K562 (cell line): ENCODE measurements at regions not wholly inside any gene's neighbourhood (a gene's known extent, or its start where the extent isn't known, plus 50 kb on each side); places are given as distances from the start of the nearest gene placed in this dataset.

Experiments
- ATAC-seq: fragments of 200-7000 bp; cut with Tn5 transposase; 3 replicates; pipeline ENCODE4 v1.9.1; 2020; ENCODE audit warnings: moderate library complexity
- BruUV-seq: library from RNA; stranded (reverse); fragments of 400-500 nt; replicated peaks from 2 replicates; lab custom pipeline; 2021; lab: Mats Ljungman, UMichigan
- CTCF ChIA-PET: fragments of 300-600 bp; formaldehyde crosslinking; extraction: SDS; loops from one replicate; lab custom pipeline; 2021; ENCODE audit warnings: low intra/inter-chr PET ratio; lab: Yijun Ruan, JAX
- POLR2A ChIA-PET: fragments of 300-600, 350-650 bp; sonication (Branson Sonifier 250); formaldehyde crosslinking; extraction: SDS; loops from one replicate; lab custom pipeline; 2021; ENCODE audit warnings: antibody characterized with exemption, inconsistent platforms; lab: Yijun Ruan, JAX
- DNase-seq, 4 experiments: peaks; one replicate each; pipeline versions ENCODE4 v3.0.0 to v3.0.0-alpha.2; 2011 to 2018; ENCODE audit warnings: low spot score in 3 of 4, mixed read lengths in 3 of 4; ENCODE audit errors: extremely low read depth in 1 of 4
- FAIRE-seq: peaks from 2 replicates; lab custom pipeline; 2011; peaks lifted over from hg19 to GRCh38; lab: Jason Lieb, UNC
- H2AFZ ChIP-seq: 2 replicates; pipeline ENCODE4 v1.6.0; 2011; ENCODE audit warnings: low read depth, low read length, control low read depth, inconsistent platforms
- H3K27ac ChIP-seq: fragments of 200-600 bp; 3 replicates; pipeline ENCODE4 v1.8.0; 2011; ENCODE audit warnings: low read depth, mild to moderate bottlenecking, control low read depth, inconsistent platforms, low read length, moderate library complexity, mixed read lengths; ENCODE audit errors: extremely low read depth
- H3K27me3 ChIP-seq, 2 experiments: fragments of 300-600 bp in 1 of 2; 2 replicates in 1 of 2; 3 replicates in 1 of 2; pipeline versions ENCODE4 v1.6.0 to v1.8.0; 2011; ENCODE audit warnings: inconsistent platforms in 2 of 2, low read length in 2 of 2, mild to moderate bottlenecking in 1 of 2, mixed read lengths in 1 of 2, moderate library complexity in 1 of 2; ENCODE audit not compliant: control insufficient read depth in 2 of 2, insufficient read depth in 2 of 2
- H3K36me3 ChIP-seq: fragments of 300-600 bp; 3 replicates; pipeline ENCODE4 v1.8.0; 2011; ENCODE audit warnings: mild to moderate bottlenecking, low read length, inconsistent platforms; ENCODE audit not compliant: control insufficient read depth, insufficient read depth
- H3K4me1 ChIP-seq, 2 experiments: fragments of 200-600 bp in 1 of 2; replicated peaks in 1 of 2; 2 replicates in 1 of 2; 3 replicates in 1 of 2; pipeline versions ENCODE4 v1.5.1 to v1.8.0; 2011; ENCODE audit warnings: inconsistent platforms in 2 of 2, low read length in 2 of 2, mild to moderate bottlenecking in 1 of 2, mixed read lengths in 1 of 2, moderate library complexity in 1 of 2; ENCODE audit not compliant: control insufficient read depth in 2 of 2, insufficient read depth in 2 of 2
- H3K4me2 ChIP-seq: 2 replicates; pipeline ENCODE4 v1.6.1; 2011; ENCODE audit warnings: low read length, control low read depth, inconsistent platforms, mixed read lengths; ENCODE audit not compliant: insufficient read depth
- H3K4me3 ChIP-seq: fragments of 200-600 bp; sonication (generic), shearing (Covaris generic); 2 replicates; pipeline ENCODE4 v1.5.1; 2016; ENCODE audit warnings: control low read depth, inconsistent platforms
- H3K79me2 ChIP-seq: fragments of 200-600 bp; 3 replicates; pipeline ENCODE4 v1.8.0; 2011; ENCODE audit warnings: low read length, inconsistent platforms; ENCODE audit not compliant: control insufficient read depth, insufficient read depth
- H3K9ac ChIP-seq, 2 experiments: 2 replicates each; pipeline versions ENCODE4 v1.6.0 to v1.6.1; 2011; ENCODE audit warnings: low read depth in 2 of 2, low read length in 2 of 2, control low read depth in 1 of 2, inconsistent platforms in 1 of 2, mild to moderate bottlenecking in 1 of 2, mixed read lengths in 1 of 2; ENCODE audit not compliant: insufficient read depth in 1 of 2
- H3K9me1 ChIP-seq: one replicate; pipeline ENCODE4 v1.6.0; 2011; ENCODE audit warnings: inconsistent platforms, mild to moderate bottlenecking, low read length, moderate library complexity; ENCODE audit not compliant: control insufficient read depth, insufficient read depth
- H3K9me3 ChIP-seq: replicated peaks from 2 replicates; pipeline ENCODE4 v1.5.1; 2011; ENCODE audit warnings: low read depth, low read length, inconsistent platforms; ENCODE audit not compliant: control insufficient read depth, insufficient read depth
- H4K20me1 ChIP-seq: replicated peaks from 2 replicates; pipeline ENCODE4 v1.6.1; 2011; ENCODE audit warnings: low read length, inconsistent platforms, mixed read lengths; ENCODE audit not compliant: control insufficient read depth, insufficient read depth
- ATF1 ChIP-seq, 2 experiments: fragments of 450-650 bp in 1 of 2; IDR thresholded peaks; 2 replicates each; pipeline ENCODE4 v1.6.1; 2016; ENCODE audit warnings: missing compliant biosample characterization in 1 of 2, missing genetic modification characterization in 1 of 2
- BCOR ChIP-seq: fragments of 450-650 bp; IDR thresholded peaks from 2 replicates; pipeline ENCODE4 v1.6.1; 2016
- HMG20A ChIP-seq: fragments of 450-650 bp; formaldehyde crosslinking; conservative IDR thresholded peaks from 2 replicates; pipeline ENCODE4 v1.4.0; 2020; ENCODE audit warnings: mild to moderate bottlenecking, mixed read lengths
- LARP7 ChIP-seq: fragments of 450-650 bp; IDR thresholded peaks from 2 replicates; pipeline ENCODE4 v1.6.1; 2016
- MEIS2 ChIP-seq: fragments of 450-650 bp; IDR thresholded peaks from 2 replicates; pipeline ENCODE4 v1.6.1; 2014; ENCODE audit warnings: mild to moderate bottlenecking; ENCODE audit not compliant: partially characterized antibody
- SMARCE1 ChIP-seq: fragments of 450-650 bp; IDR thresholded peaks from 2 replicates; pipeline ENCODE4 v1.7.1; 2016; ENCODE audit warnings: mild to moderate bottlenecking
- XRCC5 ChIP-seq: fragments of 200-400 bp; formaldehyde crosslinking; IDR thresholded peaks from 2 replicates; pipeline ENCODE4 v1.6.1; 2017; ENCODE audit warnings: low read depth, mild to moderate bottlenecking, low read length
- ZNF239 ChIP-seq: fragments of 250-450 bp; sonication (Bioruptor Pico); IDR thresholded peaks from 2 replicates; pipeline ENCODE4 v1.4.0; 2020; ENCODE audit warnings: mild to moderate bottlenecking
- ZNF436 ChIP-seq: fragments of 250-450, 450-650 bp; sonication (Bioruptor Pico); formaldehyde crosslinking; IDR thresholded peaks from 2 replicates; pipeline ENCODE4 v1.7.0; 2020; ENCODE audit warnings: mild to moderate bottlenecking
- WGBS: fragments of 100-300 bp; shearing (Covaris generic); methylation state at CpG from one replicate; pipeline ENCODE4 v1.1.6; 2016; ENCODE audit warnings: low coverage, mixed read lengths; ENCODE audit not compliant: insufficient coverage; ENCODE audit errors: missing lambda C conversion rate; 5-methylcytosine and 5-hydroxymethylcytosine counted together
- in situ Hi-C: fragments of 300-500 bp; cut with MboI; formaldehyde crosslinking; loops from 4 replicates; pipeline ENCODE4 v1.15.0; 2018; ENCODE audit warnings: inconsistent platforms, mixed read lengths
- intact Hi-C: fragments of 100-400 bp; cut with micrococcal nuclease; formaldehyde crosslinking; loops from 2 replicates; pipeline ENCODE4 v1.14.2; 2022
- TF ChIP-seq, protein P1 (sequence below): fragments of 450-650 bp; IDR thresholded peaks from 2 replicates; pipeline ENCODE4 v1.7.0; 2016; ENCODE audit warnings: borderline replicate concordance
- TF ChIP-seq, protein P2 (sequence below): fragments of 250-450 bp; sonication (Bioruptor Pico); IDR thresholded peaks from 2 replicates; pipeline ENCODE4 v1.4.0; 2020; ENCODE audit warnings: mild to moderate bottlenecking, moderate library complexity

DNA sequence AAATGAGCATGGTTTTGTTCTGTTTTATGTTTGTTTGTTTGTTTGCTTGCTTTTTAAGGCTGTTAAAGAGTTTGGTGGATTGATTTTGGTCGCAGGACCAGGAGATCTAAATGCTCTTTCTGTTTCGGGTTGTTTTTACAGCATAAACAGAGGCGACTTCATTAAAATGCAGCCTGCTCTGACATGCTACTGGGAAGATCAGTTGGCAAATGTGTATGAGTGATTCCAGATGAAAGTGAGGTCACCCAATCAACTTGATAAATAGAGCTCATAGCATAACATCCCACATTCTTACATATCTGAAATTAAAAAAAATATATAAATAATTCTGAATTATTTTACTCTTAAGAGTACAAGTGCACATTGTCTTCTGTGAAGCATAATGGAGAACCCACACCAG lies 947.7 kb downstream of the GALC start:
- H3K9ac ChIP-seq, result no peak overlapping the region
- TF ChIP-seq, protein P1, sequence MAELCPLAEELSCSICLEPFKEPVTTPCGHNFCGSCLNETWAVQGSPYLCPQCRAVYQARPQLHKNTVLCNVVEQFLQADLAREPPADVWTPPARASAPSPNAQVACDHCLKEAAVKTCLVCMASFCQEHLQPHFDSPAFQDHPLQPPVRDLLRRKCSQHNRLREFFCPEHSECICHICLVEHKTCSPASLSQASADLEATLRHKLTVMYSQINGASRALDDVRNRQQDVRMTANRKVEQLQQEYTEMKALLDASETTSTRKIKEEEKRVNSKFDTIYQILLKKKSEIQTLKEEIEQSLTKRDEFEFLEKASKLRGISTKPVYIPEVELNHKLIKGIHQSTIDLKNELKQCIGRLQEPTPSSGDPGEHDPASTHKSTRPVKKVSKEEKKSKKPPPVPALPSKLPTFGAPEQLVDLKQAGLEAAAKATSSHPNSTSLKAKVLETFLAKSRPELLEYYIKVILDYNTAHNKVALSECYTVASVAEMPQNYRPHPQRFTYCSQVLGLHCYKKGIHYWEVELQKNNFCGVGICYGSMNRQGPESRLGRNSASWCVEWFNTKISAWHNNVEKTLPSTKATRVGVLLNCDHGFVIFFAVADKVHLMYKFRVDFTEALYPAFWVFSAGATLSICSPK, result no peak
- TF ChIP-seq ATF1 (CRISPR knock-in tag; IDR thresholded peaks at IDR 0.05) (no peak), ATF1 (tag; IDR thresholded peaks at IDR 0.05) (no peak), HMG20A (CRISPR knock-in tag) (no peak), BCOR (no peak), ZNF436 (CRISPR knock-in tag) (no peak), LARP7 (no peak), MEIS2 (no peak), SMARCE1 (no peak), ZNF239 (CRISPR knock-in tag) (no peak), XRCC5 (no peak)
- TF ChIP-seq, protein P2, sequence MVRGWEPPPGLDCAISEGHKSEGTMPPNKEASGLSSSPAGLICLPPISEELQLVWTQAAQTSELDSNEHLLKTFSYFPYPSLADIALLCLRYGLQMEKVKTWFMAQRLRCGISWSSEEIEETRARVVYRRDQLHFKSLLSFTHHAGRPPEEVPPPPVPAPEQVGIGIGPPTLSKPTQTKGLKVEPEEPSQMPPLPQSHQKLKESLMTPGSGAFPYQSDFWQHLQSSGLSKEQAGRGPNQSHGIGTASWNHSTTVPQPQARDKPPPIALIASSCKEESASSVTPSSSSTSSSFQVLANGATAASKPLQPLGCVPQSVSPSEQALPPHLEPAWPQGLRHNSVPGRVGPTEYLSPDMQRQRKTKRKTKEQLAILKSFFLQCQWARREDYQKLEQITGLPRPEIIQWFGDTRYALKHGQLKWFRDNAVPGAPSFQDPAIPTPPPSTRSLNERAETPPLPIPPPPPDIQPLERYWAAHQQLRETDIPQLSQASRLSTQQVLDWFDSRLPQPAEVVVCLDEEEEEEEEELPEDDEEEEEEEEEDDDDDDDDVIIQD, result no peak
- TF ChIP-seq, all 486 proteins: peak for 0
- ATAC-seq (no peak), DNase-seq (no peak), FAIRE-seq (no peak)
- Histone ChIP-seq H3K27me3 (no peaks in the 10 kb centered on the region), H3K4me3 (no peak overlapping the region), H3K9me1 (no peaks in the 10 kb centered on the region), H3K79me2 (no peaks in the 10 kb centered on the region), H3K9me3 (no peaks in the 10 kb centered on the region), H3K36me3 (no peaks in the 10 kb centered on the region), H2AFZ (no peak overlapping the region), H3K27ac (no peak overlapping the region), H4K20me1 (no peaks in the 10 kb centered on the region), H3K4me2 (no peak overlapping the region), H3K4me1 (no peaks in the 10 kb centered on the region)
- ChIA-PET POLR2A (no interaction called here), CTCF (no interaction called here)
- WGBS, result 0% methylated on average over 3 of the region's 3 CpGs
- intact Hi-C loops, result no loop called here
- no TSS peak for BruUV-seq
- in situ Hi-C loops, result no loop called here
